IMR-90 (cell line): ENCODE measurements at regions not wholly inside any gene's neighbourhood (a gene's known extent, or its start where the extent isn't known, plus 50 kb on each side); places are given as distances from the start of the nearest gene placed in this dataset.

ENCODE experiments used
- ATAC-seq: fragments of 200-7000 bp; cut with Tn5 transposase; 2 replicates; pipeline ENCODE4 v1.9.1; 2020; ENCODE audit warnings: low read depth, mild to moderate bottlenecking, moderate library complexity
- BruUV-seq: library from RNA; stranded (reverse); fragments of 400-500 nt; replicated peaks from 2 replicates; lab custom pipeline; 2021; lab: Mats Ljungman, UMichigan
- CTCF ChIA-PET: fragments of 300-600 bp; formaldehyde crosslinking; extraction: SDS; loops from one replicate; lab custom pipeline; 2021; ENCODE audit warnings: antibody characterized with exemption; lab: Yijun Ruan, JAX
- POLR2A ChIA-PET: fragments of 300-600 bp; sonication (Branson Sonifier 250); formaldehyde crosslinking; loops from one replicate; lab custom pipeline; 2022; ENCODE audit warnings: antibody characterized with exemption; ENCODE audit not compliant: unreplicated experiment; lab: Charles Lee
- DNase-seq: peaks from one replicate; pipeline ENCODE4 v3.0.0; 2013
- H2AFZ ChIP-seq: replicated peaks from 2 replicates; pipeline ENCODE3; 2013; ENCODE audit warnings: low read length, mild to moderate bottlenecking; ENCODE audit not compliant: poor library complexity
- H2AK5ac ChIP-seq: 2 replicates; pipeline ENCODE4 v1.6.1; 2013; ENCODE audit warnings: low read depth, low read length, inconsistent platforms
- H2AK9ac ChIP-seq: replicated peaks from 2 replicates; pipeline ENCODE3; 2013; ENCODE audit warnings: mild to moderate bottlenecking, low read depth, low read length, moderate library complexity; ENCODE audit not compliant: poor library complexity
- H2BK120ac ChIP-seq: 2 replicates; pipeline ENCODE4 v1.6.1; 2013; ENCODE audit warnings: low read depth, low read length, inconsistent platforms
- H2BK15ac ChIP-seq: 3 replicates; pipeline ENCODE4 v1.6.1; 2013; ENCODE audit warnings: low read depth, low read length, inconsistent platforms
- H2BK20ac ChIP-seq: 2 replicates; pipeline ENCODE4 v1.6.1; 2013; ENCODE audit warnings: low read depth, mild to moderate bottlenecking, inconsistent platforms, low read length, moderate library complexity
- H2BK5ac ChIP-seq: 2 replicates; pipeline ENCODE4 v1.6.1; 2013; ENCODE audit warnings: mild to moderate bottlenecking, low read depth, low read length, inconsistent platforms; ENCODE audit not compliant: poor library complexity, severe bottlenecking
- H3K14ac ChIP-seq: replicated peaks from 2 replicates; pipeline ENCODE4 v1.6.1; 2013; ENCODE audit warnings: low read depth, low read length, inconsistent platforms
- H3K18ac ChIP-seq: 2 replicates; pipeline ENCODE4 v1.6.1; 2013; ENCODE audit warnings: low read depth, low read length, control low read depth
- H3K23ac ChIP-seq: 2 replicates; pipeline ENCODE4 v1.6.1; 2013; ENCODE audit warnings: low read depth, low read length, inconsistent platforms
- H3K27ac ChIP-seq: 2 replicates; pipeline ENCODE4 v1.5.1; 2013; ENCODE audit warnings: mild to moderate bottlenecking, control low read depth, low read length; ENCODE audit not compliant: insufficient read depth
- H3K27me3 ChIP-seq: 2 replicates; pipeline ENCODE4 v1.6.1; 2013; ENCODE audit warnings: low read length; ENCODE audit not compliant: control insufficient read depth, insufficient read depth
- H3K36me3 ChIP-seq: 2 replicates; pipeline ENCODE4 v1.6.1; 2013; ENCODE audit warnings: low read length, mixed read lengths; ENCODE audit not compliant: control insufficient read depth, insufficient read depth
- H3K4ac ChIP-seq: 2 replicates; pipeline ENCODE4 v1.6.1; 2013; ENCODE audit warnings: low read depth, low read length, inconsistent platforms
- H3K4me1 ChIP-seq: 2 replicates; pipeline ENCODE4 v1.6.1; 2013; ENCODE audit warnings: low read length, mixed read lengths; ENCODE audit not compliant: control insufficient read depth, insufficient read depth
- H3K4me2 ChIP-seq: 2 replicates; pipeline ENCODE4 v1.6.1; 2013; ENCODE audit warnings: low read depth, mild to moderate bottlenecking, control low read depth, low read length, moderate library complexity
- H3K4me3 ChIP-seq: 2 replicates; pipeline ENCODE4 v1.5.1; 2013; ENCODE audit warnings: low read depth, mild to moderate bottlenecking, control low read depth, low read length, moderate library complexity; ENCODE audit not compliant: insufficient read depth
- H3K56ac ChIP-seq: 2 replicates; pipeline ENCODE4 v1.6.1; 2013; ENCODE audit warnings: low read length, inconsistent platforms; ENCODE audit not compliant: insufficient read depth; ENCODE audit errors: extremely low read depth
- H3K79me1 ChIP-seq, 2 experiments: 2 replicates each; pipeline ENCODE4 v1.6.1; 2013; ENCODE audit warnings: low read length in 2 of 2, inconsistent platforms in 1 of 2, low read depth in 1 of 2
- H3K9ac ChIP-seq: 2 replicates; pipeline ENCODE4 v1.6.1; 2013; ENCODE audit warnings: low read depth, low read length, control low read depth
- H3K9me1 ChIP-seq: 2 replicates; pipeline ENCODE4 v1.6.1; 2013; ENCODE audit warnings: low read length, inconsistent platforms; ENCODE audit not compliant: insufficient read depth
- H3K9me3 ChIP-seq: 2 replicates; pipeline ENCODE4 v1.6.1; 2013; ENCODE audit warnings: low read length; ENCODE audit not compliant: control insufficient read depth, insufficient read depth
- H4K20me1 ChIP-seq: 2 replicates; pipeline ENCODE4 v1.6.1; 2013; ENCODE audit warnings: low read length, inconsistent platforms; ENCODE audit not compliant: insufficient read depth
- H4K5ac ChIP-seq: 2 replicates; pipeline ENCODE4 v1.6.1; 2013; ENCODE audit warnings: mild to moderate bottlenecking, low read depth, low read length, control low read depth
- H4K8ac ChIP-seq, 2 experiments: 2 replicates each; pipeline ENCODE4 v1.6.1; 2013; ENCODE audit warnings: low read depth in 2 of 2, low read length in 2 of 2, control low read depth in 1 of 2, inconsistent platforms in 1 of 2
- H4K91ac ChIP-seq: 2 replicates; pipeline ENCODE4 v1.6.1; 2013; ENCODE audit warnings: low read depth, low read length, inconsistent platforms; ENCODE audit not compliant: insufficient read depth
- BHLHE40 ChIP-seq: fragments of 150-350 bp; IDR thresholded peaks from 2 replicates; pipeline ENCODE4 v1.6.1; 2016; ENCODE audit warnings: mild to moderate bottlenecking, low read depth, low read length
- CEBPB ChIP-seq: IDR thresholded peaks from 2 replicates; pipeline ENCODE4 v1.6.1; 2012; ENCODE audit warnings: low read depth, low read length, improper control_type of control experiment
- CHD1 ChIP-seq: IDR thresholded peaks from 2 replicates; pipeline ENCODE4 v1.6.1; 2012; ENCODE audit warnings: low read depth, low read length, improper control_type of control experiment
- FOS ChIP-seq: fragments of 150-350 bp; IDR thresholded peaks from 2 replicates; pipeline ENCODE4 v1.6.1; 2016; ENCODE audit warnings: low read depth, low read length
- MAFK ChIP-seq: IDR thresholded peaks from 2 replicates; pipeline ENCODE4 v1.6.1; 2012; ENCODE audit warnings: low read depth, low read length, improper control_type of control experiment
- MAZ ChIP-seq: IDR thresholded peaks from 2 replicates; pipeline ENCODE4 v1.6.1; 2012; ENCODE audit warnings: low read depth, mild to moderate bottlenecking, low read length, improper control_type of control experiment, moderate library complexity, borderline replicate concordance
- MXI1 ChIP-seq: IDR thresholded peaks from 2 replicates; pipeline ENCODE4 v1.6.1; 2012; ENCODE audit warnings: low read depth, mild to moderate bottlenecking, low read length, moderate library complexity, borderline replicate concordance
- NFE2L2 ChIP-seq: fragments of 150-350 bp; IDR thresholded peaks from 2 replicates; pipeline ENCODE4 v1.6.1; 2016; ENCODE audit warnings: low read depth, mild to moderate bottlenecking, low read length
- POLR2A ChIP-seq: IDR thresholded peaks from 2 replicates; pipeline ENCODE4 v1.6.1; 2012; ENCODE audit warnings: mild to moderate bottlenecking, low read depth, low read length
- RAD21 ChIP-seq: IDR thresholded peaks from 2 replicates; pipeline ENCODE4 v1.6.1; 2012; ENCODE audit warnings: low read length, improper control_type of control experiment
- RCOR1 ChIP-seq: IDR thresholded peaks from 2 replicates; pipeline ENCODE4 v1.6.1; 2012; ENCODE audit warnings: mild to moderate bottlenecking, low read length, improper control_type of control experiment; ENCODE audit not compliant: insufficient replicate concordance
- RFX5 ChIP-seq: IDR thresholded peaks from 2 replicates; pipeline ENCODE4 v1.8.0; 2012; ENCODE audit warnings: low read depth, mild to moderate bottlenecking, low read length, moderate library complexity
- SMC3 ChIP-seq: fragments of 150-350 bp; IDR thresholded peaks from 2 replicates; pipeline ENCODE4 v1.6.1; 2016; ENCODE audit warnings: low read depth, mild to moderate bottlenecking, antibody characterized with exemption, low read length, moderate library complexity
- USF2 ChIP-seq: fragments of 150-350 bp; IDR thresholded peaks from 2 replicates; pipeline ENCODE4 v1.6.1; 2017; ENCODE audit warnings: mild to moderate bottlenecking, antibody characterized with exemption, low read length, low read depth
- WGBS, 2 experiments: methylation state at CpG; one replicate each; pipeline versions ENCODE4 v1.1.5 to v1.1.7; 2013; ENCODE audit warnings: missing lambda C conversion rate in 2 of 2; ENCODE audit not compliant: insufficient read length in 1 of 2; ENCODE audit errors: extremely low coverage in 2 of 2; 5-methylcytosine and 5-hydroxymethylcytosine counted together
- dilution Hi-C: fragments of 300-500 bp; cut with HindIII; formaldehyde crosslinking; loops from one replicate; pipeline ENCODE4 v1.14.3; 2018; ENCODE audit warnings: low sequenced_read_pairs; ENCODE audit not compliant: unreplicated experiment
- in situ Hi-C: fragments of 300-500 bp; cut with MboI; formaldehyde crosslinking; loops from 3 replicates; pipeline ENCODE4 v1.14.3; 2019; ENCODE audit warnings: low sequenced_read_pairs, inconsistent platforms, mixed read lengths
- intact Hi-C: fragments of 100-400 bp; cut with micrococcal nuclease; formaldehyde crosslinking; loops from 2 replicates; pipeline ENCODE4 v1.10.0; 2022
- TF ChIP-seq, protein P1 (sequence below): conservative IDR thresholded peaks from 2 replicates; pipeline ENCODE4 v1.5.1; 2012; ENCODE audit warnings: mild to moderate bottlenecking, low read depth, low read length, improper control_type of control experiment
- TF ChIP-seq, protein P2 (sequence below): fragments of 150-350 bp; IDR thresholded peaks from 2 replicates; pipeline ENCODE4 v1.6.1; 2016; ENCODE audit warnings: low read depth, mild to moderate bottlenecking, low read length, moderate library complexity, borderline replicate concordance

GRCh38 chr10:47123716-47124288, 176.2 kb upstream of the GDF10 start:
- H3K9me1 ChIP-seq, result no peaks in the 10 kb centered on the region
- TF ChIP-seq POLR2A, result no peak
- no peak for TF ChIP-seq RCOR1
- no peak for TF ChIP-seq CEBPB
- TF ChIP-seq, protein P1, sequence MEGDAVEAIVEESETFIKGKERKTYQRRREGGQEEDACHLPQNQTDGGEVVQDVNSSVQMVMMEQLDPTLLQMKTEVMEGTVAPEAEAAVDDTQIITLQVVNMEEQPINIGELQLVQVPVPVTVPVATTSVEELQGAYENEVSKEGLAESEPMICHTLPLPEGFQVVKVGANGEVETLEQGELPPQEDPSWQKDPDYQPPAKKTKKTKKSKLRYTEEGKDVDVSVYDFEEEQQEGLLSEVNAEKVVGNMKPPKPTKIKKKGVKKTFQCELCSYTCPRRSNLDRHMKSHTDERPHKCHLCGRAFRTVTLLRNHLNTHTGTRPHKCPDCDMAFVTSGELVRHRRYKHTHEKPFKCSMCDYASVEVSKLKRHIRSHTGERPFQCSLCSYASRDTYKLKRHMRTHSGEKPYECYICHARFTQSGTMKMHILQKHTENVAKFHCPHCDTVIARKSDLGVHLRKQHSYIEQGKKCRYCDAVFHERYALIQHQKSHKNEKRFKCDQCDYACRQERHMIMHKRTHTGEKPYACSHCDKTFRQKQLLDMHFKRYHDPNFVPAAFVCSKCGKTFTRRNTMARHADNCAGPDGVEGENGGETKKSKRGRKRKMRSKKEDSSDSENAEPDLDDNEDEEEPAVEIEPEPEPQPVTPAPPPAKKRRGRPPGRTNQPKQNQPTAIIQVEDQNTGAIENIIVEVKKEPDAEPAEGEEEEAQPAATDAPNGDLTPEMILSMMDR, result no peak
- no peak for TF ChIP-seq SMC3
- no peak for TF ChIP-seq NFE2L2
- TF ChIP-seq CHD1, result no peak
- TF ChIP-seq MAZ, result no peak
- TF ChIP-seq BHLHE40, result no peak
- no peak for TF ChIP-seq FOS
- TF ChIP-seq RAD21, result no peak
- TF ChIP-seq MAFK, result no peak
- no peak for TF ChIP-seq MXI1
- TF ChIP-seq USF2, result no peak
- TF ChIP-seq, protein P2, sequence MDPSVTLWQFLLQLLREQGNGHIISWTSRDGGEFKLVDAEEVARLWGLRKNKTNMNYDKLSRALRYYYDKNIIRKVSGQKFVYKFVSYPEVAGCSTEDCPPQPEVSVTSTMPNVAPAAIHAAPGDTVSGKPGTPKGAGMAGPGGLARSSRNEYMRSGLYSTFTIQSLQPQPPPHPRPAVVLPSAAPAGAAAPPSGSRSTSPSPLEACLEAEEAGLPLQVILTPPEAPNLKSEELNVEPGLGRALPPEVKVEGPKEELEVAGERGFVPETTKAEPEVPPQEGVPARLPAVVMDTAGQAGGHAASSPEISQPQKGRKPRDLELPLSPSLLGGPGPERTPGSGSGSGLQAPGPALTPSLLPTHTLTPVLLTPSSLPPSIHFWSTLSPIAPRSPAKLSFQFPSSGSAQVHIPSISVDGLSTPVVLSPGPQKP, result no peak
- TF ChIP-seq RFX5, result no peak
- no peak overlapping the region for H4K91ac ChIP-seq
- H2BK15ac ChIP-seq, result no peak overlapping the region
- H2AFZ ChIP-seq, result no peak overlapping the region
- H3K27ac ChIP-seq, result no peak overlapping the region
- H2BK5ac ChIP-seq, result no peak overlapping the region
- peaks cover 3% of the 10 kb centered on the region for H3K4me1 ChIP-seq
- no peak overlapping the region for H3K56ac ChIP-seq
- DNase-seq (no peak), ATAC-seq (no peak)
- intact Hi-C loops (no loop called here), dilution Hi-C loops (no loop called here), in situ Hi-C loops (no loop called here)
- 100% methylated on average over 1 of the region's 6 CpGs; no CpG with 5 or more reads in 1 of the 2 experiments for WGBS, 2 experiments
- no peak overlapping the region for H2AK5ac ChIP-seq
- H4K20me1 ChIP-seq, result no peaks in the 10 kb centered on the region
- no peak overlapping the region for H3K9ac ChIP-seq
- POLR2A ChIA-PET, result no interaction called here
- no peak overlapping the region for H2BK120ac ChIP-seq
- H3K36me3 ChIP-seq, result no peaks in the 10 kb centered on the region
- no peak overlapping the region for H2AK9ac ChIP-seq
- no peaks in the 10 kb centered on the region for H3K27me3 ChIP-seq
- H3K14ac ChIP-seq, result no peak overlapping the region
- no peak overlapping the region for H3K4me3 ChIP-seq
- BruUV-seq, result no TSS peak
- no peak overlapping the region for H3K23ac ChIP-seq
- H3K18ac ChIP-seq, result no peak overlapping the region
- H3K9me3 ChIP-seq, result no peaks in the 10 kb centered on the region
- no peak overlapping the region for H2BK20ac ChIP-seq
- H4K5ac ChIP-seq, result no peak overlapping the region
- H4K8ac ChIP-seq, result no peak overlapping the region
- no peak overlapping the region for H3K4me2 ChIP-seq
- no peaks in the 10 kb centered on the region for H3K79me1 ChIP-seq
- CTCF ChIA-PET, result no interaction called here
- H3K4ac ChIP-seq, result no peak overlapping the region
